ENCODE measurements at regions not wholly inside any gene's neighbourhood (a gene's known extent, or its start where the extent isn't known, plus 50 kb on each side); places are given as distances from the start of the nearest gene placed in this dataset.

DNA sequence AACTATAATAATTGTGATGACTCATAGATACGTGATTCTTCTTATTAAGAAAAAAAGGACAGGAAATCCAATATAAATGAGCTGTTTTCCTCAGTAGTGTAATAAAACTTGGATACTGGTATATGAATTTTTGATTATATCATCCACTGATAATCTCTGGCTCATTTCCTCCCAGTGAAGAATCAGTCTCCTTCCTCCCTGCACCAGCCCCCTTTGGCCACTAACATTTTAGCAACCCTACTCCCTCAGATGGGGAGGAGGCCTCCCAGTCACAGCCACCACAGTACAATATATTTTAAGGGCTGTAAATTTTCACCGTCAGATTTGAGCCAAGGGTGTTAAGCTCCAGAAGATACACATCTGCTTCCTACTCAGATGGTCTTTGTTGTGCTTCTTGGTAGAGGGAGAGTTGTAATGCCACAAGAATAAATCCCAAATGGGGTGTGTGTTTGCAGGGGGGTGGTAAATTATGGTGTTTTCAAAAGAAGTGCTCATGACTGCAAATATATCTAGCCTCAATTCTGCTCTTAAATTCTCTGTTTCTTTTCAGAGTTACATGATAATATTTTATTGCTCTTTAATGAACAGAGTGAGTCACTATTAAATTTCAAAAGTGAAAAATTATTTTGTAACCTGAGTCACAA lies 153.5 kb downstream of the HLX start:
- TF ChIP-seq, protein P1, sequence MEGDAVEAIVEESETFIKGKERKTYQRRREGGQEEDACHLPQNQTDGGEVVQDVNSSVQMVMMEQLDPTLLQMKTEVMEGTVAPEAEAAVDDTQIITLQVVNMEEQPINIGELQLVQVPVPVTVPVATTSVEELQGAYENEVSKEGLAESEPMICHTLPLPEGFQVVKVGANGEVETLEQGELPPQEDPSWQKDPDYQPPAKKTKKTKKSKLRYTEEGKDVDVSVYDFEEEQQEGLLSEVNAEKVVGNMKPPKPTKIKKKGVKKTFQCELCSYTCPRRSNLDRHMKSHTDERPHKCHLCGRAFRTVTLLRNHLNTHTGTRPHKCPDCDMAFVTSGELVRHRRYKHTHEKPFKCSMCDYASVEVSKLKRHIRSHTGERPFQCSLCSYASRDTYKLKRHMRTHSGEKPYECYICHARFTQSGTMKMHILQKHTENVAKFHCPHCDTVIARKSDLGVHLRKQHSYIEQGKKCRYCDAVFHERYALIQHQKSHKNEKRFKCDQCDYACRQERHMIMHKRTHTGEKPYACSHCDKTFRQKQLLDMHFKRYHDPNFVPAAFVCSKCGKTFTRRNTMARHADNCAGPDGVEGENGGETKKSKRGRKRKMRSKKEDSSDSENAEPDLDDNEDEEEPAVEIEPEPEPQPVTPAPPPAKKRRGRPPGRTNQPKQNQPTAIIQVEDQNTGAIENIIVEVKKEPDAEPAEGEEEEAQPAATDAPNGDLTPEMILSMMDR (IDR thresholded peaks at IDR 0.05; ENCODE audit: insufficient read depth, low read depth, low read length), result no peak
- no peak for TF ChIP-seq EZH2 (IDR thresholded peaks at IDR 0.05; ENCODE audit: insufficient read depth, low read length)

Data from astrocyte (in vitro differentiated cells and primary cell).